Activated naive CD4-positive, alpha-beta T cell treated with anti-CD3 and anti-CD28 coated beads, Interleukin-2, amount 10 ng/mL, durations not matched to agents 7 days and 5 days (primary cell): ENCODE measurements at regions not wholly inside any gene's neighbourhood (a gene's known extent, or its start where the extent isn't known, plus 50 kb on each side); places are given as distances from the start of the nearest gene placed in this dataset.
"Not testable (repeated sequence)": the region's sequence is repeated elsewhere in the genome, so short reads cannot be mapped to it uniquely, and the experiment has no call there.

Experiments
- CTCF ChIA-PET: fragments of 350-600 bp; sonication (Branson Sonifier 250); formaldehyde crosslinking; loops from one replicate; lab custom pipeline; 2021; ENCODE audit warnings: antibody characterized with exemption; lab: Charles Lee
- DNase-seq: peaks from one replicate; pipeline ENCODE4 v3.0.0-alpha.2; 2020
- H3K27ac Mint-ChIP-seq: one replicate; pipeline ENCODE4 v1.8.0; 2021; ENCODE audit warnings: mild to moderate bottlenecking, moderate library complexity, mixed read lengths
- H3K27me3 Mint-ChIP-seq: one replicate; pipeline ENCODE4 v1.8.0; 2021; ENCODE audit warnings: mild to moderate bottlenecking, mixed read lengths
- H3K36me3 Mint-ChIP-seq: one replicate; pipeline ENCODE4 v1.8.0; 2021; ENCODE audit warnings: mixed read lengths
- H3K4me1 Mint-ChIP-seq: one replicate; pipeline ENCODE4 v1.8.0; 2021; ENCODE audit warnings: mixed read lengths
- H3K4me3 Mint-ChIP-seq: one replicate; pipeline ENCODE4 v1.8.0; 2021; ENCODE audit warnings: mild to moderate bottlenecking, moderate library complexity, mixed read lengths
- H3K9me3 Mint-ChIP-seq: one replicate; pipeline ENCODE4 v1.8.0; 2021; ENCODE audit warnings: mixed read lengths

DNA sequence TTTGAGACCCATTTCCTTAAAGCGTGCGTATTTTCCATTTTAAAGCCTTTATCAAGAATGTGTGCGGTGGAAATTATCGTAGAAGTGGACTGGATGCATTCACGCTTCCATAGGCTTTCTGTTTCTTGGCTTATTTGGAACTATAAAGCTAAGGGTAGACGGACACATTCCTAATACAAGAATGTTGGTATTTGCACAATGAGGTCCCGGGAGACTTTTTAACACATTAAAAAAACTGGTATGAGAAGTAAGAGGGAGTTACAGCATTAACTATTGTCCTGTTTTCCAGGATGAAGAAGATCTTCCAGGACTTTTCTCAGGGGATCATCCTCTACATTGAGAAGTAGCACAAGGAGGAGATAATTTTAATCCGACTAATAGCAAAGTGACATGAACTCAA lies 653.0 kb downstream of the MTRR start:
- Mint-ChIP-seq H3K27me3 (no peaks in the 10 kb centered on the region), H3K27ac (no peak overlapping the region), H3K4me3 (no peak overlapping the region), H3K9me3 (no peaks in the 10 kb centered on the region), H3K4me1 (no peaks in the 10 kb centered on the region), H3K36me3 (no peaks in the 10 kb centered on the region)
- no peak for DNase-seq
- CTCF ChIA-PET, result no interaction called here

DNA sequence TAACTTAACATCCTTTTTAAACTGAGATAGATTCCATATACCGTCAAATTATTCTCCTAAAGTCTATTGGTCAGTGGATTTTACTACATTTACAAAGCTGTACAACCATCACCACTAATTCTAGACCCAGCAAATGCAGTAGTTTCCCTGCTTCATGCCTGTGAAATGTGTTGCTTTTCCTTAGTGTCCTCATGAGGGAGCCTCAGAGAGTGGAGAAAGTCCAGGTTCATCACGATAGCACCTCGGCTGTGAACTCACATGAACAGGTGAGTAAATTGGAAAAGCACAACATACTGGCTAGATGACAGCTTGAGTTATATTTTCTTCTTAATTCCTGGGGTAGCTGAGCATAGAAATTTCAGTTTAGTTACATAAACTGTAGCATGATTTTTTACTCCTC lies 653.7 kb downstream of the MTRR start:
- H3K9me3 Mint-ChIP-seq, result no peaks in the 10 kb centered on the region
- no peak for DNase-seq
- no peaks in the 10 kb centered on the region for H3K4me1 Mint-ChIP-seq
- H3K27ac Mint-ChIP-seq, result no peak overlapping the region
- no peak overlapping the region for H3K4me3 Mint-ChIP-seq
- CTCF ChIA-PET, result no interaction called here
- no peaks in the 10 kb centered on the region for H3K36me3 Mint-ChIP-seq
- no peaks in the 10 kb centered on the region for H3K27me3 Mint-ChIP-seq

DNA sequence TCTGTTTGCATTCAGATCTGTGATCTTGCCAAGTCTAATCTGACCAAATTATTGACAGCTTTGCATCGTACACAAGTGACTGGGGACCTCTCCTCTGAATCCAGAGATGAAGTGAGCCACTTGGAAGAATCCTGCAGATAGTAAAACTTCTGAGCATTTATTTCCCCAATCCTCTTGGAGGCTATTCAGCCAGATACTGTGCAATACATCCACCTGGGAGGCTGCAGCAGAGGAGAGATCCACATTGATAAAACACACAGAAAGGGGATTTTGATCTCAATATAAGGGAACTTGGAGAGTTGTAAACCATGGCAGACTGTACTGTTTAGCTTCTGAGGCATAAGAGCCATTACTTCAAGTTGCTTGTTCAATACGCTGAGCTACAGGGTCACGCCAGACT lies 654.6 kb downstream of the MTRR start:
- CTCF ChIA-PET, result no interaction called here
- DNase-seq, result no peak
- no peak overlapping the region for H3K4me3 Mint-ChIP-seq

DNA sequence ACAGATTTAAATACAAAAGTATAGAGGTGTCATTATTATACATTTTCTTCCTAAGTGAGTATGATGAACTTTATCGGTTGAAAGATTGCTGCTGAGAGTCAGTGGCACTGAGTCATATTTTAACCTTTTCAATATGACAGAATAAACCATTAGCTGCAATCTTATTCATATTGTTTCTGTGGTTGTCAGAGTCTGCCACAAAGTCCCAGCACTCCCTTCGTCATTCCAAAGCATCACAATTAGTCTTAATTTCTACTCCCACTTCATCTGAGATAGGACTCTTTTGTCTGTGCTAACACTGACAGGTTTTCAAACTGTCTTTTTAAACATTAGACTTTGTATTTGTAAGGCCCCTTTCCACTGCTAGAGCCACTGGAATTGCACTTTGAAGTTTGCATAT lies 656.9 kb downstream of the MTRR start:
- Mint-ChIP-seq H3K36me3 (no peaks in the 10 kb centered on the region), H3K27ac (no peak overlapping the region), H3K4me3 (no peak overlapping the region), H3K9me3 (peaks cover 1% of the 10 kb centered on the region), H3K4me1 (no peaks in the 10 kb centered on the region), H3K27me3 (no peaks in the 10 kb centered on the region)
- DNase-seq, result no peak
- CTCF ChIA-PET, result no interaction called here

More for the DNA sequence above, 654.6 kb downstream of the MTRR start:
- Mint-ChIP-seq H3K36me3 (no peaks in the 10 kb centered on the region), H3K9me3 (no peaks in the 10 kb centered on the region), H3K27ac (no peak overlapping the region), H3K27me3 (no peaks in the 10 kb centered on the region), H3K4me1 (no peaks in the 10 kb centered on the region)

DNA sequence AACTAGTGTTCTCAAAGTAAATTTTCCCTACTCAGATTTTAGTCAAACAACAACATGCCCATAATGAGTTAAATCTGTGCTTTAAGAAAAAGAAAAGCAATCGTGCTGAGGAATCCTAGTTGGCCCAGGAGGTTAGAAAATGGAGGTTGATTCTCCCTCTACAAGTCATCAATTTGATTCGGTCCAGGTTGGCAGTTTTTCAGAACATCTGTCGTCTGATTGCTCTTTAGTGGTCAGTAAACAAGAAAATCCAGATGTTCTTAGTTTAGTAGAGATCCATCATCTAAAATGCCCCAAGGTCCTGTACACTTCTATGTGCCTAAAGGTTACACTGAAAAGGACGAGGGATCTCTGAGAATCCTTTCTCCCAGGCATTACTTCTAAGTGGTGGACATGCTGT lies 659.2 kb downstream of the MTRR start:
- H3K36me3 Mint-ChIP-seq, result no peaks in the 10 kb centered on the region
- no peak overlapping the region for H3K4me3 Mint-ChIP-seq
- no peak for DNase-seq
- H3K4me1 Mint-ChIP-seq, result no peaks in the 10 kb centered on the region
- CTCF ChIA-PET, result no interaction called here
- H3K27ac Mint-ChIP-seq, result no peak overlapping the region
- H3K27me3 Mint-ChIP-seq, result no peaks in the 10 kb centered on the region
- peaks cover 1% of the 10 kb centered on the region for H3K9me3 Mint-ChIP-seq

DNA sequence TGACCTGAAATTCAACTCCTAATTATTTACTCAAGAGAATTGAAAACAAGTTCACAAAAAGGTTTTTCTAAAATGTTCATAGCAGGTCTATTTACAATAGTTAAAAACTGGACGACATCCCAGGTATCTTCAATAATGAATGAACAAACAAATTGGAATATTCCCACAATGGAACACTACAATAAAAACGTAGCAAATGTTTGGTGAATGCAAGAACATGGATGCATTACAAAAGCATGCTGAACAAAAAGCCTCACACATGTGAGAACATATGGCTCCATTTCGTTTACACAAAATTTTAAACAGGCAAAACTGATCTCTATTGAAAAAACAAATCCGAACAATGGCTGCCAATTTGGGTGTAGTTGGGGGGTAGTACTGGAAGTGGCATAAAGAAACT lies 669.9 kb downstream of the MTRR start:
- Mint-ChIP-seq H3K27ac (no peak overlapping the region), H3K9me3 (peaks cover 6% of the 10 kb centered on the region), H3K4me1 (no peaks in the 10 kb centered on the region), H3K36me3 (no peaks in the 10 kb centered on the region), H3K27me3 (no peaks in the 10 kb centered on the region), H3K4me3 (no peak overlapping the region)
- CTCF ChIA-PET, result no interaction called here
- no peak for DNase-seq

DNA sequence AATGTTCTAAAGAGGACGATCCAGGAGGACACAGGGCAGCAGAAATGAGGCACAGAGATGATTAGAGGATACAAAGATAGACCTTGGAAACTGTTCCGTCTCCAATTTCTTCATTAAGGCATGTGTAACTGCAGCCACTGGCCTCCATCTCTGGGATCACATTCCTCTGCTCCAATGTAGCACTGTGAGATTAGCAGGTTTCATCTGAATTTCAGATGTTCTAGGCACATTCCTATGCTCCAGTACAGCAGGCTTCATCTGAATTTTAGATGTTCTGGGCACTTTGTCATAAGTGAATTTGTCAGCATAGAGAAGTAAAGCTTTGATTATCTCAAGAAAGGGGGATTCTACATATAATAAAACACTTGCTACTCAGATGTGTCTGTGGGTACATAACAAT lies 671.4 kb downstream of the MTRR start:
- H3K9me3 Mint-ChIP-seq, result peaks cover 6% of the 10 kb centered on the region
- H3K27me3 Mint-ChIP-seq, result no peaks in the 10 kb centered on the region
- no peaks in the 10 kb centered on the region for H3K36me3 Mint-ChIP-seq
- no peak overlapping the region for H3K4me3 Mint-ChIP-seq
- CTCF ChIA-PET, result no interaction called here
- H3K4me1 Mint-ChIP-seq, result no peaks in the 10 kb centered on the region
- H3K27ac Mint-ChIP-seq, result no peak overlapping the region
- no peak for DNase-seq

DNA sequence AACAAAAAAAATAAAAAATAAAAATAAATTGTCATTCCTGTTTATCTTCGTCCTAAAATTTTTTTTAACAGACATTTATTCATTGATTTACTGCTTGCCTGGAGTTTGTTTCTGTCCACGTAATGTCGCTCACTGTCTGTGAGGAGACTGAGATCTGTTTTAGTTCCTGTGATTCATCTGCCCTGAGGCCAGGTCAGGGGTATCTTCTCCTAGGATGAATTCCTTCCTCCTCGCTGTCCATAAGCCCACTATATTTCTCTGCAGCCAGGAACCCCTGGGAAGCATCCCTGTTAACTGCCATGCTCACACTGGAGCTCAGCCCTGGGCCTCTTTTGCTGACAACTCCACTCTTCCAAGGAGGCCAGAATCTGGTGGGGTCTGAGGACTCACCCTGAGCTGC lies 682.0 kb downstream of the MTRR start:
- CTCF ChIA-PET, result no interaction called here
- no peak overlapping the region for H3K27ac Mint-ChIP-seq
- H3K9me3 Mint-ChIP-seq, result peaks cover 12% of the 10 kb centered on the region
- H3K4me3 Mint-ChIP-seq, result no peak overlapping the region
- no peaks in the 10 kb centered on the region for H3K4me1 Mint-ChIP-seq
- DNase-seq, result no peak
- no peaks in the 10 kb centered on the region for H3K36me3 Mint-ChIP-seq
- no peaks in the 10 kb centered on the region for H3K27me3 Mint-ChIP-seq

DNA sequence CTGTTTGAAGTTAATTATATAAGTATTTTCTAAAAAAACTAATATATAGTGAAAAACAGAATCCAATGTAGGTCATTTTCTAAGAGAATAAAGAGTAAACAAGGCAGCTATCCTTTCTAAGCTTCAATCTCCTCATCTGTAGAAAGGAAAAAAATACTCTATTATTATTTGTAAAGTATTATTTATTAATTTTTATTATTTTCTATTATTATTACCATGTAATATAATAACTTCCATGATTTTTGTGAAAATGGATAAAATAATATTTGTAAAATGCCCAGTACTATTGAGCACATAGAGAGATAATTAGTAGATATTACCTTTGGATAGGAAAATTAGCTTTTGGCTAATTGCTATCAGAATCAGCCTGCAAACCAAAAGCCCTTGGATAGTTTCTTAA lies 684.4 kb downstream of the MTRR start:
- Mint-ChIP-seq H3K27me3 (no peaks in the 10 kb centered on the region), H3K36me3 (no peaks in the 10 kb centered on the region), H3K9me3 (peaks cover 11% of the 10 kb centered on the region), H3K4me3 (no peak overlapping the region), H3K27ac (no peak overlapping the region), H3K4me1 (no peaks in the 10 kb centered on the region)
- CTCF ChIA-PET, result no interaction called here
- no peak for DNase-seq

DNA sequence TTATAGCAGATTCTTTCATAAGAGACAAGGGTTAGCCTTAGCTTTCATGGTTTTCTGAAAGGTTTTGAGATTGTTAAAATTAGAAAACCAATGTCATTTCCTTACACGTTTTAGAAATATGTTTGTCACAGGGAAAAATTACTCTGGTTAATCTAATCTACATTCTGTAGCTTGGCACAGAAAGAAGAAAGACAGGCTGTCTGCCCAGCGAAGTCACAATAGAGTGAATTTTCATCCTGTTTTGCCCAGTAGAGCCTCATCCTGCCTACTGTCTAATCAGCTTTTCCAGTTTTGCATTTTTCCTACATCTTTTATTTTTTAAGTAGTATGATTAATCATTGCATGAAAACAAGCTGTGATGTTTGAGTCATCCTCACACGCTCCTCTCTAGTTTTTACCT lies 688.8 kb downstream of the MTRR start:
- no peak overlapping the region for H3K27ac Mint-ChIP-seq
- no peak for DNase-seq
- no peaks in the 10 kb centered on the region for H3K27me3 Mint-ChIP-seq
- CTCF ChIA-PET, result no interaction called here
- H3K4me3 Mint-ChIP-seq, result no peak overlapping the region
- no peaks in the 10 kb centered on the region for H3K4me1 Mint-ChIP-seq
- H3K36me3 Mint-ChIP-seq, result no peaks in the 10 kb centered on the region
- peaks cover 8% of the 10 kb centered on the region for H3K9me3 Mint-ChIP-seq

DNA sequence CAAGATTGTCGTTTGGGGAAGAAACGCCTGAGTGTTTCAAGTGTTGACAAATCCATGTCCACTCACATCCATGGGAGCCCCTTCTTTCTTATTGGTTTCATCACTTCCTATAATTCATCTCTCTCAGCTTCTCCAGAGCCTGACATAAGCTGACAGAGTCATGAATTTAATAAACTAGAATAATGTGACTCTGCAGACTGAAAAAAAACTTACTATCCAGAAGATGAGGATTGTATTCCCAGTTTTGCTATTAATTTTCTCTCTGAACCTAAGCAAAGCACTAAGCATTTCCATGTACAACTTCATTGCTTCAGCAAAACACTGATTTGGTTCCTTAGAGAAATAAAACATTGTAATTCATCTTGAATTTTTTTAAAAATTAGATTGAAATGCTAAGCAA lies 691.8 kb downstream of the MTRR start:
- Mint-ChIP-seq H3K36me3 (no peaks in the 10 kb centered on the region), H3K27ac (no peak overlapping the region)

DNA sequence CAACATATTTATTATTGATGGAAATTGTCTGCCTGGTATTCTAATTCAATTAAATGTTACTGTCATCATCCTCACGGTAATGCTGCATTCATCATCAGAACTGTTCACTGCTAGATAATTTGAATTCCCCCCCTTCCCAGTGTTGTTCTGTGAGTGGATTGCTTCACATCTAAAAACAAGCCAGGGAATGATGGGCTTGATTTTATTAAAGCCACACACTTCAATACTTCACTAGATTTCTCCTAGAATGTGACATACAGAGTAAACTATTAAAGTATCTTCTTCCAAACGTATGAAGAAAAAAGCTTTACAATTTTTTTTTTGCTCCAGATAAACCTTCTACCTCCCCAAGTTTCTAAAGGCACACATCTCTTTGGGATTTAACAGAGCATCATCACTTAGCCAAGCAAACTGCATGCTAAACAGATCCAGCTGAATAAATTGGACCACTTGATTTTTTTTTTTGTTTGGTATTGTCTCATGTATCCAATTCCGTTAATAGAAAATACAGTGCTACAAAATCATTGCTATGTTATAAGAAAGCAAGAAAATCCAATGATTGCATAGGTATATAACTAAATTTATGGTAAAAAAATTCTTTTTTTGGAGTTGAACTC lies 692.4 kb downstream of the MTRR start:
- CTCF ChIA-PET, result no interaction called here
- no peak for DNase-seq
- Mint-ChIP-seq H3K27ac (no peak overlapping the region), H3K9me3 (peaks cover 1% of the 10 kb centered on the region), H3K27me3 (no peaks in the 10 kb centered on the region), H3K4me1 (no peaks in the 10 kb centered on the region), H3K36me3 (no peaks in the 10 kb centered on the region), H3K4me3 (no peak overlapping the region)

More for the DNA sequence above, 691.8 kb downstream of the MTRR start:
- DNase-seq, result no peak
- peaks cover 4% of the 10 kb centered on the region for H3K9me3 Mint-ChIP-seq
- CTCF ChIA-PET, result no interaction called here
- no peaks in the 10 kb centered on the region for H3K4me1 Mint-ChIP-seq
- H3K4me3 Mint-ChIP-seq, result no peak overlapping the region
- H3K27me3 Mint-ChIP-seq, result no peaks in the 10 kb centered on the region

DNA sequence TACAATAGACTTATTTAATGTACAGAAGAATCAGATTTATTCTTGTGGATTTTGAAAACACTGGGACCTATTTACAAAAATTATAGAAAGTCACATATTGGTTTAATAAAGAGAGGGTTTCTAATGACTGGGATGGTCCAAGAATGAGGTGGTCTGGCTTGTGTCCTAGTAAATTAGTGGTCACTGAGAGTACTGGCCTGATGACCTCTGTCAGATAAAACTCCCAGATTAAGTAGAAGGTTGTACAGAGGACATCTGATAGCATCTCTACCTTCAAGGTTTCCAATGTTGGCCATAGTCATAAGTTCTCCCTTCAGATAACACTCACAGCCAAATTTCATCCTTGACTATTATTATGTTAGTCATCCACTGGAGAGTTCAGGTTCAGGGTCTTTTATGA lies 692.9 kb downstream of the MTRR start:
- CTCF ChIA-PET, result no interaction called here
- Mint-ChIP-seq H3K4me3 (no peak overlapping the region), H3K9me3 (peaks cover 1% of the 10 kb centered on the region), H3K36me3 (no peaks in the 10 kb centered on the region), H3K4me1 (no peaks in the 10 kb centered on the region), H3K27me3 (no peaks in the 10 kb centered on the region), H3K27ac (no peak overlapping the region)
- no peak for DNase-seq

DNA sequence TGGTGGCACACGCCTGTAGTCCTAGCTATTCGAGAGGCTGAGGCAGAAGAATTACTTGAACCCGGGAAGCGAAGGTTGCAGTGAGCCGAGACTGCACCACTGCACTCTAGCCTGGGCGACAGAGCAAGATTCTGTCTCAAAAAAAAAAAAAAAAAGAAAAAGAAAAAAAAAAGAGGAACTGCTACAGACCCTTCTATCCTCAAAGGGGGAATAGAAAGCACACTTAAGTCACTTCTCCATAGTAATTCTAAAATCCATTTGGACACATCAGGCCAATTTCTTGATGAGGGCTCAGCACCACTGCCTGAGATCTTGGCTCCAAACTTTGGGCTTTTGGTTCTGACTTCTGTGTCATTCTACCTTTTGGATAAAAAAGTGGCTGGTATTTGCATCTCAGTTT lies 694.6 kb downstream of the MTRR start:
- H3K27me3 Mint-ChIP-seq, H3K36me3 Mint-ChIP-seq, DNase-seq, H3K27ac Mint-ChIP-seq, H3K9me3 Mint-ChIP-seq, CTCF ChIA-PET, H3K4me3 Mint-ChIP-seq, H3K4me1 Mint-ChIP-seq: not testable (repeated sequence)

DNA sequence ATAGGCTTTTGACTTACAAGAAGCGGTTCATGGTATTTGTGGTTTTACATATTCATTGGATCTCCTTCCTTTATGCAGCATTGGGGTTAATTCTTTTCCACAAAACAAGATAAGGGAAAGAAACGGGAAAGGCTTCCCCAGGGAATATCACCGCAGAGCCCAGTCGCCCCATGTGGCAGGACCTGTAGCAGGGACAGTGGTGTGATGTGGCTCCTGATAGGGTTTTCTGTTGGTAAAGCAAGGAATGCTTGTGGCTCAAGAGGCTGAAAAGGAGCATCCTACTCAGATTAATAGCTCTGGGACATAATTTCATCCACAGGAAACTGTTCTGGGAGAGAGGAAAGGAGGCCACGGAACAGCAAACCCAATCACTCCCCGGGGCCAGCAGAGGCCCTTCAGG lies 699.9 kb downstream of the MTRR start:
- H3K27ac Mint-ChIP-seq, result no peak overlapping the region
- H3K4me3 Mint-ChIP-seq, result no peak overlapping the region
- H3K36me3 Mint-ChIP-seq, result no peaks in the 10 kb centered on the region
- no peaks in the 10 kb centered on the region for H3K4me1 Mint-ChIP-seq
- CTCF ChIA-PET, result no interaction called here
- no peak for DNase-seq
- H3K9me3 Mint-ChIP-seq, result peaks cover 2% of the 10 kb centered on the region
- H3K27me3 Mint-ChIP-seq, result no peaks in the 10 kb centered on the region

DNA sequence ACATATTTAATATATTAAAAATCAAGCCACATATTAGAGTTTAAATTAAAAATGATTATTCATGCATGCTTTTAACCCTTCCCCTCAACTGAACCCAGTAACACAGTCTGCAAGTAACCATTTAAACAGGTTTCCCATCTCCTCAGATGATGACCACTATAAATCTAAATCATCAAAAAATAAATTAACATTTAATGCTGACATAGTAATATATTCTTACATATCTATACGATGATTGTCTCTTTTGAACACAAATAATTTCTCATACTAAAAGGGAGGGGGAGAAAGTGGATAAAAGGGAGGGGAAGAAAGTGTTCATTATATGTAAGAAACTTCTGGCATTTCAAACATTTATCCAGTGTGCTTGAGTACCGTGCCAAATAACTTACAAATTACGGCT lies 701.6 kb downstream of the MTRR start:
- Mint-ChIP-seq H3K27me3 (no peaks in the 10 kb centered on the region), H3K4me1 (no peaks in the 10 kb centered on the region), H3K27ac (no peak overlapping the region), H3K4me3 (no peak overlapping the region), H3K9me3 (peaks cover 3% of the 10 kb centered on the region), H3K36me3 (no peaks in the 10 kb centered on the region)
- CTCF ChIA-PET, result no interaction called here
- no peak for DNase-seq
